Neuronal stem cell (in vitro differentiated cells): ENCODE measurements at regions not wholly inside any gene's neighbourhood (a gene's known extent, or its start where the extent isn't known, plus 50 kb on each side); places are given as distances from the start of the nearest gene placed in this dataset.

Experiments used
- DNase-seq: peaks from one replicate; pipeline ENCODE4 v3.0.0-alpha.2; 2013; ENCODE audit warnings: low spot score
- H2AFZ ChIP-seq: one replicate; pipeline ENCODE4 v1.6.1; 2013; ENCODE audit warnings: mild to moderate bottlenecking, low read length, inconsistent platforms
- H2AK5ac ChIP-seq: 2 replicates; pipeline ENCODE4 v1.6.1; 2013; ENCODE audit warnings: low read depth, mild to moderate bottlenecking, inconsistent platforms, low read length, moderate library complexity, mixed read lengths
- H2BK120ac ChIP-seq: 2 replicates; pipeline ENCODE4 v1.6.1; 2013; ENCODE audit warnings: low read depth, mild to moderate bottlenecking, inconsistent platforms, low read length, moderate library complexity, mixed read lengths
- H2BK12ac ChIP-seq: one replicate; pipeline ENCODE4 v1.6.1; 2013; ENCODE audit warnings: low read length, inconsistent platforms
- H2BK15ac ChIP-seq: 2 replicates; pipeline ENCODE4 v1.6.1; 2013; ENCODE audit warnings: mild to moderate bottlenecking, low read length, inconsistent platforms, mixed read lengths
- H2BK5ac ChIP-seq: one replicate; pipeline ENCODE4 v1.6.1; 2013; ENCODE audit warnings: inconsistent platforms, mild to moderate bottlenecking, low read length, moderate library complexity
- H3K14ac ChIP-seq: one replicate; pipeline ENCODE4 v1.6.1; 2013; ENCODE audit warnings: low read length, inconsistent platforms
- H3K18ac ChIP-seq: 2 replicates; pipeline ENCODE4 v1.6.1; 2013; ENCODE audit warnings: low read length, inconsistent platforms
- H3K23ac ChIP-seq: 2 replicates; pipeline ENCODE4 v1.6.1; 2013; ENCODE audit warnings: low read depth, mild to moderate bottlenecking, mixed read lengths, low read length, inconsistent platforms; ENCODE audit not compliant: poor library complexity
- H3K27ac ChIP-seq: replicated peaks from 3 replicates; pipeline ENCODE4 v1.5.1; 2013; ENCODE audit warnings: low read length, inconsistent platforms
- H3K27me3 ChIP-seq, 3 experiments: 2 replicates each; pipeline ENCODE4 v1.6.1; 2013; ENCODE audit warnings: low read length in 3 of 3, mild to moderate bottlenecking in 2 of 3, inconsistent platforms in 1 of 3, low read depth in 1 of 3, mixed read lengths in 1 of 3, moderate library complexity in 1 of 3; ENCODE audit not compliant: control insufficient read depth in 3 of 3, insufficient read depth in 3 of 3
- H3K36me3 ChIP-seq, 2 donors: replicated peaks in 1 of 2; 2 replicates each; pipeline ENCODE4 v1.6.1; 2013; ENCODE audit warnings: low read length in 2 of 2; ENCODE audit not compliant: control insufficient read depth in 2 of 2, insufficient read depth in 2 of 2
- H3K4ac ChIP-seq: 2 replicates; pipeline ENCODE4 v1.6.1; 2013; ENCODE audit warnings: inconsistent platforms, mild to moderate bottlenecking, low read length, moderate library complexity
- H3K4me1 ChIP-seq, 2 donors: 1 replicate in 1 of 2; 2 replicates in 1 of 2; pipeline ENCODE4 v1.6.1; 2013; ENCODE audit warnings: low read length in 2 of 2, low read depth in 1 of 2; ENCODE audit not compliant: control insufficient read depth in 2 of 2, insufficient read depth in 1 of 2
- H3K4me2 ChIP-seq: one replicate; pipeline ENCODE4 v1.6.1; 2013; ENCODE audit warnings: mild to moderate bottlenecking, low read length, inconsistent platforms; ENCODE audit not compliant: insufficient read depth, poor library complexity, severe bottlenecking
- H3K4me3 ChIP-seq, 2 donors: 2 replicates each; pipeline ENCODE4 v1.5.1; 2013; ENCODE audit warnings: low read length in 2 of 2, mild to moderate bottlenecking in 2 of 2, inconsistent platforms in 1 of 2, moderate library complexity in 1 of 2
- H3K79me1 ChIP-seq: one replicate; pipeline ENCODE4 v1.6.1; 2013; ENCODE audit warnings: low read depth, mild to moderate bottlenecking, inconsistent platforms, low read length, moderate library complexity
- H3K9ac ChIP-seq: one replicate; pipeline ENCODE4 v1.6.1; 2013; ENCODE audit warnings: mild to moderate bottlenecking, low read depth, low read length, inconsistent platforms; ENCODE audit not compliant: poor library complexity
- H3K9me3 ChIP-seq, 2 donors: replicated peaks in 1 of 2; 2 replicates each; pipeline versions ENCODE3 to v1.6.1; 2013; ENCODE audit warnings: low read length in 2 of 2, mild to moderate bottlenecking in 2 of 2, inconsistent platforms in 1 of 2, low read depth in 1 of 2, mixed read lengths in 1 of 2, moderate library complexity in 1 of 2; ENCODE audit not compliant: control insufficient read depth in 2 of 2, insufficient read depth in 1 of 2
- H4K8ac ChIP-seq: one replicate; pipeline ENCODE4 v1.6.1; 2013; ENCODE audit warnings: low read depth, mild to moderate bottlenecking, inconsistent platforms, low read length, moderate library complexity
- H4K91ac ChIP-seq: one replicate; pipeline ENCODE4 v1.6.1; 2013; ENCODE audit warnings: low read length, low read depth, mild to moderate bottlenecking, inconsistent platforms; ENCODE audit not compliant: poor library complexity
- WGBS, 2 donors: extraction: QIAGEN DNeasy Blood & Tissue Kit; methylation state at CpG; one replicate each; pipeline ENCODE4 v1.1.7; 2013; ENCODE audit warnings: missing lambda C conversion rate in 2 of 2, mixed read lengths in 1 of 2; ENCODE audit not compliant: insufficient read length in 2 of 2, insufficient replicate concordance in 1 of 2; ENCODE audit errors: extremely low coverage in 2 of 2; 5-methylcytosine and 5-hydroxymethylcytosine counted together

GRCh38 chr9:19643875-19644274 lies 145.0 kb downstream of the SLC24A2 start:
- H3K4me2 ChIP-seq = no peak overlapping the region
- no peak overlapping the region for H2BK15ac ChIP-seq
- H3K27ac ChIP-seq = no peak overlapping the region
- no peak overlapping the region for H2BK12ac ChIP-seq
- H3K18ac ChIP-seq = no peak overlapping the region
- H3K14ac ChIP-seq = no peak overlapping the region
- DNase-seq = no peak
- no peaks in the 10 kb centered on the region for H3K27me3 ChIP-seq
- no peak overlapping the region for H2AK5ac ChIP-seq
- H2BK5ac ChIP-seq = no peak overlapping the region
- no peaks in the 10 kb centered on the region for H3K36me3 ChIP-seq
- H4K91ac ChIP-seq = no peak overlapping the region
- H3K4ac ChIP-seq = no peak overlapping the region
- H2BK120ac ChIP-seq = no peak overlapping the region
- no peak overlapping the region for H3K23ac ChIP-seq
- no peak overlapping the region for H2AFZ ChIP-seq
- no peaks in the 10 kb centered on the region for H3K4me1 ChIP-seq
- no peaks in the 10 kb centered on the region for H3K79me1 ChIP-seq
- no peak overlapping the region for H4K8ac ChIP-seq
- H3K9me3 ChIP-seq = no peaks in the 10 kb centered on the region
- H3K9ac ChIP-seq = no peak overlapping the region
- no peak overlapping the region for H3K4me3 ChIP-seq

GRCh38 chr9:19642256-19642655 lies 146.6 kb downstream of the SLC24A2 start:
- Histone ChIP-seq H3K9ac (no peak overlapping the region), H2AFZ (no peak overlapping the region), H3K23ac (peak overlapping the region; percentile 75), H3K27ac (no peak overlapping the region), H4K8ac (no peak overlapping the region), H3K27me3 (no peaks in the 10 kb centered on the region), H3K4me1 (no peaks in the 10 kb centered on the region), H2BK12ac (no peak overlapping the region), H2BK5ac (no peak overlapping the region), H4K91ac (no peak overlapping the region), H3K9me3 (no peaks in the 10 kb centered on the region), H3K36me3 (no peaks in the 10 kb centered on the region), H3K4me2 (no peak overlapping the region), H3K79me1 (no peaks in the 10 kb centered on the region), H2AK5ac (no peak overlapping the region), H3K14ac (no peak overlapping the region), H3K4me3 (no peak overlapping the region), H2BK120ac (no peak overlapping the region), H3K4ac (no peak overlapping the region), H3K18ac (peak overlapping the region; percentile 52), H2BK15ac (no peak overlapping the region)
- DNase-seq = no peak
- no CpG with 5 or more reads among the region's 2 CpGs for WGBS, 2 donors

- Histone ChIP-seq H2AK5ac (no peak overlapping the region), H3K4me2 (no peak overlapping the region), H3K9ac (no peak overlapping the region), H3K36me3 (no peaks in the 10 kb centered on the region), H3K4ac (no peak overlapping the region), H2BK12ac (no peak overlapping the region), H2BK120ac (no peak overlapping the region), H3K23ac (no peak overlapping the region), H4K8ac (no peak overlapping the region), H3K79me1 (no peaks in the 10 kb centered on the region), H2BK15ac (no peak overlapping the region), H2BK5ac (no peak overlapping the region), H3K27me3 (no peaks in the 10 kb centered on the region), H3K18ac (no peak overlapping the region), H3K27ac (no peak overlapping the region), H3K9me3 (no peaks in the 10 kb centered on the region), H3K4me1 (no peaks in the 10 kb centered on the region), H4K91ac (no peak overlapping the region), H2AFZ (no peak overlapping the region), H3K4me3 (no peak overlapping the region), H3K14ac (no peak overlapping the region)
- DNase-seq = no peak
- WGBS, 2 donors = no CpG with 5 or more reads among the region's 2 CpGs
These were observed 147.8 kb downstream of the SLC24A2 start for GRCh38 chr9:19641046-19641445.

- H2BK12ac ChIP-seq = no peak overlapping the region
- H3K4me1 ChIP-seq = no peaks in the 10 kb centered on the region
- DNase-seq = no peak
- H3K27me3 ChIP-seq = no peaks in the 10 kb centered on the region
- H3K4ac ChIP-seq = no peak overlapping the region
- H2BK5ac ChIP-seq = no peak overlapping the region
- H3K23ac ChIP-seq = no peak overlapping the region
- H2BK15ac ChIP-seq = no peak overlapping the region
- H3K9ac ChIP-seq = no peak overlapping the region
- H3K27ac ChIP-seq = no peak overlapping the region
- no peak overlapping the region for H2AFZ ChIP-seq
- no peak overlapping the region for H3K18ac ChIP-seq
- H3K14ac ChIP-seq = no peak overlapping the region
- no peak overlapping the region for H4K8ac ChIP-seq
- no peak overlapping the region for H3K4me2 ChIP-seq
- no peak overlapping the region for H3K4me3 ChIP-seq
- no peaks in the 10 kb centered on the region for H3K36me3 ChIP-seq
- H4K91ac ChIP-seq = no peak overlapping the region
- H2BK120ac ChIP-seq = no peak overlapping the region
- no peak overlapping the region for H2AK5ac ChIP-seq
- H3K9me3 ChIP-seq = no peaks in the 10 kb centered on the region
- no peaks in the 10 kb centered on the region for H3K79me1 ChIP-seq
These were observed 148.8 kb downstream of the SLC24A2 start for GRCh38 chr9:19640014-19640413.
